ENCODE measurements at regions not wholly inside any gene's neighbourhood (a gene's known extent, or its start where the extent isn't known, plus 50 kb on each side); places are given as distances from the start of the nearest gene placed in this dataset.

DNA sequence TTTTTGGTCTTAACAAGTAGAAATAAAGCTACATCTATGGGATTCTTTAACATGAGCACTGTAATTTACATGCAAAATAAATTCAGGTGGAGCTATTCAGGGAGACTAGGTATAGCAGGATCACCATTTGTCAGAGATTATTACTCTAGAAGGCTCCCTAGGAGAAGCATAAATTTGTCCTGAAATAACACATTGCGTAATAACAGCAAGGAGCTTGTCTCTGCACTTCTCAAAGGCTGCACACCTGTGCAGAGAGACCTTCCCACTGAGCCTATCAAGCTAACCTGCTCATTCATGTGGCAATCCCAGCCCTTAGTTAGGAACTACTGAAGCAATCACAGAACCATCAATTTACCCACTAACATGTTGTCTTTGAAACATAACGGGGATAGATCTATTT is 437.4 kb upstream of the MC4R start:
- DNase-seq: no peak

DNA sequence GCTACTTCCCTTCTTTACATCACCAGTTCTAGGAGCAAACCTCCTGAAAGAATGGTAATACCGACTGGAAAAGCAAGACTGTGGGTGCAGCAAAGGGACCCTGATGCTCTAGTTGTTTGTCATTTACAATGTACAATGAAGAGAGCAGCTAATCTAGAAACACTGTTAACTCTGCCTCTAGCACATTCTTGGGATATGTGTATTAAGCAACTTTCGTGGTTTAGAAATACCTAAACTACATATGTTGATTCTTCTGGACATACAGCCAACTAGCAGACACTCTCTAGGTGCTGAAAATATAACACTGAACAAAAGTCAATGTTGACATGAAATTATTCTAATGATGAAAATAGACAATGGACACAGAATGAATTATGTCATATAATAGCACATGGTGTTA is 440.3 kb upstream of the MC4R start:
- DNase-seq: no peak

DNA sequence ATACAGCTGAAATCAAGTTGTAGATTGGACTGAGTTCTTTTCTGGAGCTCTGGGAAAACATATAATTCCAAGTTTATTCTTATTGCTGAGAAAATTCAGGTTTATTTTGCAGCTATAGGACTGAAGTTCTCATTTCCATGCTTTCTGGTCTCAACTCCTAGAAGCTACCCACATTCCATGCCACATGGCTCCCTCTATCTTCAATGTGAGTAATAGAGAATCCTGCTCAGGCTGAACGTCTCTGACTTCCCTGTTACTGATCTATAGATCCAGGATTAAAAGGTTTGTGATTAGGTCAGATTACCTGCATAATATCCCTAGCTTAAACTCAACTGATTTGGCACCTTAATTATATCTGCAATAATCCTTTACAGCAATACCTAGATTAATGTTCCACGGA is 453.8 kb upstream of the MC4R start:
- DNase-seq: no peak

DNA sequence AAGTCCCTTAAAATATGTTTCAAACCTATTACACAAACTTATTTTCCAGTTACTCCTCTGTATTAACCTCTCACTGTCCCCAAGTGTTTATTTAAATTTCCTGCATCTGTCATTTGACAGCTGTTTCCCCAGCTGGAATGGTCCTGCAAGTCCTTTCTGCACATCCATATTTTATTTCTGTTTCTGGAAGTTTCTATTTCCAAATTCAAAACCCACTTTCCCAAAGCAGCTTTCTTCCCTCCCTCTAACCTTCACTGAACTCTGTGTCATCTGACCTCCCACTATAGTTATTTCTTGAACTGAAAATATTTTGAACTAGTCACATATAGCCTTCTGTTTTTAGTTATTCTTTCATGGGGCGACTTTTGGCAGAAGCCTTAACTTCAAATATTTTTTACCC is 459.4 kb upstream of the MC4R start:
- DNase-seq: no peak

DNA sequence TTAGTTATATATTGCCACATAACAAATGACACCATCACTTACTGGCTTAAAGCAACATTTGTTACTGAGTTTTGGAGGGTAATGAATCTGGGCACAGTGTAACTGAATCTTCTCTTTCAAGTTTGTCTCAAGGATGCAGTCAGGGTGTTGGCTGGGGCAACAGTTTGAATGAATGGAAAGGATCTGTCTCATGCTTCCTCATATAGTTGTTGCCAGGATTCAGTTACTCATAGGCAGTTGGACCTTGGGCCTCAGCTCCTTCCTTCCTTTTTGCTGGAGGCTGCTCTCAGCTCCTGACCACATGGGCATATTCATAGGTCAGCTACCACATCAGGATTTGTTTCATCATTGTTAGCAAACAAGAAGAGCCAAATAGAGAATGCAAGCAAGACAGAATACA is 466.1 kb upstream of the MC4R start:
- no peak for DNase-seq

DNA sequence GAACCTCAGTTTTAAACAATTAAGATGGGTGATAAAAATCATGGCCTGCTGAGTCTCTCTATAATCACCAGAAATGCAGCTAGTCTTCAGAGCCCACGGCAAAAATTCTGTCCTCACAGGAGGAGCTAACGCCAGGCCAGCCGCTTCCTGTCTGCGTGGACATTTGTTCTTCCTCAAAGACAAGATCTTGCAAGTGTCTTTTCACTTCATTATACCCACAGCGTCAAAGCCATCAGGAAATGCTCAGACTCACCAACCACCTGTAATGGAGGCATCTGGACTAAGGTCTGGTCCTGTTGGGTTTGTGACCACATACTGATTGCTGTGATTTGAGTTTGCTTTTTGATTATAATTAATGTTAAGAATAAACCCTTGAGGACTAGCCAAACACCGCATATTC is 473.8 kb upstream of the MC4R start:
- DNase-seq: no peak

DNA sequence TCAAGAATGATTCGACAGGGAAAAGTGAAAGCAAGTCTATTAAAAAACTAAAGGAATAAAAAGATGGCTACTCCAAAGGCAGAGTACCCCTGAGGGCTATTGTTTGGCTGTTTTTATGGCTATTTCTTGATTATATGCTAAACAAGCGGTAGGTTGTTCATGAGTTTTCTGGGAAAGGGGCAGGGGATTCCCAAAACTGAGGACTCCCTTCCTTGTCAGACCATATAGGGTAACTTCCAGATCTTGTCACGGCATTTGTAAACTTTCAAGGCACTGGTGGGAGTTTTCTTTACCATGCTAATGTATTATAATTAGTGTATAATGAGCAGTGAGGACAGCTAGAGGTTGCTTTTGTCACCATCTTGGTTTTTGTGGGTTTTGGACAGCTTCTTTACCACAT is 474.9 kb upstream of the MC4R start:
- no peak for DNase-seq

DNA sequence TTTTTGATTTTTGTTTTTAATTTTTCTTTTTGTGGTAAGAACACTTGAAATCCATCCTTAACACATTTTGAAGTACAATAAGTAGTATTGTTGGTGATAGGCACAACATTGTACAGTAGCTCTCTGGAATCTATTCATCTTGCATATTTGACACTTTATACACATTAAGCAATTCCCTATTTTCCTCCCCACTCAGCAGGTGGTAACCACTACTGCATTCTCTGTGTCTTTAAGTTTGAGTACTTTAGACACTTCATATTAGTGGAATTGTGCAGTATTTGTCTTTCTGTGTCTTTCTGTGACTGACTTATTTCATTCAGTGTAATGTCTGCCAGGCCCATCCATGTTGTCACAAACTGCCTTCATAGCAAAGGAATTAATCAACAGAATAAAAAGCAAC is 471.7 kb upstream of the CDH20 start:
- DNase-seq: no peak

DNA sequence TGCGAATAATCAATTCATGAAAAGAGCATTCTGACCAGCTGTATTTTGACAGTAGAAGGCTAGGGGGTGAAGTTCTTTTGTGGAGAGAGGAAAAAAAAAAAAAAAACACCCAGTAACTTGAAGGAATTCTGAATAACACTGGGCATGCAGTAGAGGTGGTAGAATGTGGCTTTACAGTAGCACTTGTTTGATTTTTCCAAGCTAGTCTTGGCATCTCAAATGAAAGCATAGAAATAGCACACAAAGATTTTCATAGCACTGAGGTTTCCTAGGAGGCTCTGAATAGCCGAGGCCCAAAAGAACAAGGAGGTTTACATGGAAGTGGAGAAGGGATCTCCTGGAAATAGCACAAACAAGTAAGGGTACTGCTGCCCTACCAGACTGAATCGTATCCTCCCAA is 470.2 kb upstream of the CDH20 start:
- DNase-seq: no peak

DNA sequence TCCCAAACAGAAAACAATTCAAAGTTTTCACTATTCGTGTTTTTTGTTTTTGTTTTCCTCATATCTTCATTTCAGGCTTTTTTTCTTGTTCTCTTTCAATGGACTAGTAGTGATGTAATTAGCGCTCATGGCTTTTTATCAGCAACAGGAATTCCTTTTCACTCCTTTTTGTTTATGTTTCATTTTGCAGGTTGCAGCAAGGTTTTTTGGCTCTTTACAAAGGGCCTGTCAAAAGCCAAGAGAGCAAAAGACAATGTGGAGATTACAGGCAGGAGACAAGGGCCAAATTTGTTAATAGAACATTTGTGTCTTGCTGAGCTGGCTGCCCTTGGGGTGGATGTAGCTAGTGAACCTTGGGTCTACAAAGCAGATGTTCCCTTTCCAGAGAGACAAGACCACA is 467.4 kb upstream of the CDH20 start:
- no peak for DNase-seq

DNA sequence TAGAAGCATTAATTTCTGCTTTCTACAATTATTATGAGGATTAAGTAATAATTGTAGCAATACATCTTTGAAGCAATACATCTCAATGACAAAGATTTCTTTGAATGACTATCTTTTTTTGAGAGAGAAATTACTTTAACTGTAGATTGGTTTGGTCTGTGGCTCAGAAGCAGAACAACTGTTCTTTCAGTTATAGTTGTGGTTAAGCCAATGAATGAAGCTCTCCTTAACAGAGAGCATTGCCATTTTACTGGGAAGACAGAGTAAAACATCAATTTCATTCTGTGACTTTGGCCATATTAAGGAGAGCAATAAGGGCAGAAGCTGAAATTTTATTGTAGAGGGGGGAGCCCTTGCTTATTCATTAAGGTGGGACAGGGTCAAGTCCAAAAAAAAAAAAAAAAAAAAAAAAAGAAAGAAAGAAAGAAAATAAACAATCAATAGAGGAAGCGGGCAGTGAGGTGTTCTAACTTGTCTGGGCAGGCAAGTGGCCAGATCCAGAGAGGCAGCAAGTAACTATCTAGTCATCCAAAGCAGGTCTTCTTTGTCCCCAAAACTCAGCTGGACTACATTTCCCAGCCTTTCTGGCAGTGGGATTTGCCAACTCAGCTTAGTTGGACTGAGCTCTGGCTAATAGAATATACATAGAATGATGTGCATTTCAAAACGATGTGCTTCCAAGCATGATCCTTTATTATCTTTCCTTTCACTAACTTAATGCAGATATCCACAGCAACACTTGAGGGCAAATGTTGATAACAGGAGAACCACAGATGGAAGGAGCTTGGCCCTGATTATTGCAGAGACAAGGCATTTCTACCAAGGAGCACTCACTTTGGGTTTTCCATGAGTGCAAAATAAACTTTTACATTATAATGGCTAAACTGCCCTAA is 462.7 kb upstream of the CDH20 start:
- no peak for DNase-seq

DNA sequence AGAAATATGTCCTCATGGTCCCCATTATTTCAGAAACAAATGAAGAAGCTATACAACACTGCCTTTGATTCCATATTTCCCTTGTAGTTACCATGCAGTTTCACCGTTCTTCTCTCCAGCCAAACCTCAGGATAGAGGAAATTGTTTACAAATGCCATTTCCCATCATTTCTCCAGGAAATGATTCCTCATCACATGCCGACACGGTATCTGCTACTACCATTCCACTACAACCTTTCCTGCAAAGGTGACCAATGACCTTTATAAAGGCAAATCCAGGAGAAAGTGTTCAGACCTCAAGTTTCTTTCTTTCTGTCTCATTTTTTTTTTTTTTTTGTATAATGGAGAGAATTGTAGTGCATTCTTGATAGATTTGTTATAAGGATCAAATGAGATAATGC is 460.8 kb upstream of the CDH20 start:
- DNase-seq: no peak

DNA sequence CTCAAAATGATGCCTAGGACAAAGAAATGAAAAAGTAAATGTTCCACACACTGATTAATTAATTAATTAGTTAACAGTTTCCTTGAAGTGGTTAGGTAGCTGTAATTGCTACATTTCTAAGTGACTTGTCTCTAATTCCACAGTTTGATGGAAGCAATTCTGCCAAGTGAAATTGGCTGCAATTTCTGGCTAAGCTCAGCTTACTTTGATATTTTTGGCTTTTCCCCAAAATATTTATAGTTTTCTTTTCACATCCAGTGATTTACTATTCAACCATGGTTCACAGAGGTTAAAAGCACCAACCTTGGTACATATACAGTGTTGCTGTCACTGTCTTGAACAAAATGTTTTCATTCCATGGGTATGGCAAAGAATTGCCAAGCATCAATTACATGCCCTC is 459.5 kb upstream of the CDH20 start:
- no peak for DNase-seq

DNA sequence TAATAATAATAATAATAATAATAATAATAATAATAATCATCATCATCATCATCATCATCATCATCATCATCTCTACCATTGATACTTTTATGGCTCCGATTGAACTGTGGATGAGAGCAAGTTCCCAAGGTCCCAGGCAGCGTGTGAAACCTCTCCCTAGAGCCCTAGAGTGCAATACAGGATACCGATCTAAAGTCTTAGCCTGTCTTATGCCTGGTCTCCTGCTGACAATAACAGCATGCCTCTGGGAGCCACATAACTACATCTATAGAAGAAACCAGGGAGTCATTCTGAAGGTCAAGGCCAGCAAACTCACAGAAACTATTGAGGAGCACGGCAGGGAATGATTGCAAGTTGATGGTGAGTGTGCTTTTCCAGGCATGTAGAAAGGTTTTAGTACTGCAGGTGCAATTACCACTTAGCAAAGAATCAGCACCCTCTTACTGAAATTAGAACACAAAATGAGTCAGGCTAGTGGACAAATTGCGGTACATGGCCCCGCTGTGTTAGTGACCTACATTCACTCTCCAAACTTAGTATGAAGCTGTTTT is 457.2 kb upstream of the CDH20 start:
- DNase-seq: no peak

DNA sequence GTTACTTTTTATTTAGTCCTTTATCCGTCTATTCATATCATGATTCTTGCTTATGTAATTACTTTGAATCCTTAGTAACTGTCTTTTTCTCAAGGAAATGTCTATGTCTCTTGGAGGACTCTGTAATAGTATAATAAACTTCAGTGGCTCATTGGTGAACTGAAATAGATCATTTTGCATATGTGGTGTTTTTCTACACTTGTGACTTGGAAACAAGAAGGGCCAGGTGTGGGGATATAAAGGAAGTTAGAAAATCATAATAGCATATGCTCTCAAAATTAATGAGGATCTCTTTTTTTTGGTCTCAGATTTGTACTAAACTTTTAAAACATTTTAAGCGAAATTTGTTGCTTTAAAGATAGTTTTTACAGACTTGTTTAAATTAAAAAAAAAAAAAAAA is 453.0 kb upstream of the CDH20 start:
- DNase-seq: no peak

DNA sequence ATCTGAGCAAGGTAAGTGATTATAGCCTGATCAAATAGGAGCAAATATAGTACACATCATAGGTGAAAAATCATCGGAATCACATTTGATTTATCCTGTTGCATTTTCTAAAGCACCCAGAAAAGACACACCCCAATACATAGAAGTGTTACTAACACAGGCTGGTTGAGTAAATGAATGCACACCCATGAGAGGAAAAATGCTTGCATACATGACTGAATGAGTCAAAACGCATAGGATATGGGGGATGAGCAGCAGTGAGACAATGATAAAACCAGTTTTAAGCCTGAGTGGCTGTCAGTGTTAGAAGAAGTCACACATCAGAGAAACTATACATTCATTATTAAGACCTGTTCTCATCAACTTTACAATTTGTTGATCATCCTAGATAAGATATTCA is 449.6 kb upstream of the CDH20 start:
- DNase-seq: no peak

DNA sequence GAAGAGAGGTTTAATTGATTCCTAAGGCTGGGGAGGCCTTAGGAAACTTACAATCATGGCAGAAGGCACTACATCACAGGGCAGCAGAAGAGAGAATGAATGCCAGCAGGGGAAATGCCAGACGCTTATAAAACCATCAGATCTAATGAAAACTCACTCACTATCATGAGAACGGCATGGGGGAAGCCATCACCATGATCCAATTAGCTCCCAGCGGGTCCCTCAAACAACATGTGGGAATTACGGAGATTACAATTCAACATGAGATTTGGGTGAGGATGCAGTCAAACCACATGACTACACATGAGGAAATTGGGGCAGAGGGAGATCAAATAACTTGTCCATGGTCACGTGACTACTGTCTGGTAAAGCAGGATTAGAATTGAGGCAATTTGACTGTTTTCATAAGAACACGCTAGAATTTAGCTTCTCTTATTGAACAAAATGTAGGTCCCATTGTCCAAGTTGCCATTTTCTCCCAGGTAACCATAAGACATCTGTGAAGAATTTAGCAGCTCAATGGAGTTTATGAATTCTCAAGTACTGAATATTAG is 445.1 kb upstream of the CDH20 start:
- DNase-seq: no peak

DNA sequence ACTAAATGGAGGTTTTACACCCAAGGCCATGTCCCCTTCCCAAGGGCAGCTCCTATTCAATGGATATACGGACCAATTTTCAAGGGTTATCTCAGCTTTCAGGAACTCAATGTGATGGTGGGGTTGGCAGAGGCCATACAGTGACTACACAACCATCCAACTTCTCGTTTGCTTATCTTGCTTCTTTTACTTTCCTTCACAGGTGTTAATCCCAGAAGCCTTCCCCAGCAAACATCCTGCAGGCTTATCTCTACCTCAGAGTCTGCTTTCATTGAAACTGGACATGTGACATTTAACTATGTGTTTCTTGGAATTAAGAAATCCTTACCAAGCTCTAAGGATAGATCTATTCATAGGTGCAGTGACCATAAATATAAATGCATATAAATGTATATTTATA is 443.8 kb upstream of the CDH20 start:
- no peak for DNase-seq

DNA sequence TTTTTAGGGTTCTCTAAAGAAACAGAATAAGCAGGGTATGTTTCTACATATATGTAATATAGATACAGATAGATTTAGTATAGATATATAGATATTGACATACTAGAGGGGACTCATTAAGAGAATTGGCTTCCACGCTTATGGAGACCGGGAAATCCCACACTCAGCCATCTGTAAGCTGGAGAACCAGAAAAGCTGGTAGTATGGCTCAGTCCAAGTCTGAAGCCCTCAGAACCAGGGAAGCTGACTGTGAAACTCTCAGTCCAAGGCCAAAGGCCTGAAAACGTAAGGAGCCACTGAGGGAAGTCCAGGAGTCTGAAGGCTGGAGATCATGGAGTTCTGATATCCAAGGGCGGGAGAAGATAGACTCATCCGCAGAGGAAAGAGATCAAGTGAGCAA is 441.3 kb upstream of the CDH20 start:
- DNase-seq: no peak

DNA sequence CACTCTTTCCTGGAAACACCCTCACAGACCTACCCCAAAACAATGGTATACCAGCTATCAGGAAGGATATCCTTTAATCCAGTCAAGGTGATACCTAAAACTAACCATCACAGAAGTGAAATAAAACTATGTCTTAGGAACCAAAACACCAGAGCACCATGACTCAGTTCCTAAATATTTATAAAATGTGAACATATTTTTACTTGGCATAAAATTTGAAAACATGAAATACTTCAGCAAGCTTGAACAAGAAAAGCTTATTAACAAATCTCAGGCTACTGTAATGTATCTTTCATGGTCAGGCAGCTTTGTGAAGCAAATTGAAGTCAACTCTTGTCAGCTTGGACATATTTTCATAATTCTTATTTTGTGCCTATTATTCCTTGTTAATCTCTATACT is 440.8 kb upstream of the CDH20 start:
- no peak for DNase-seq

DNA sequence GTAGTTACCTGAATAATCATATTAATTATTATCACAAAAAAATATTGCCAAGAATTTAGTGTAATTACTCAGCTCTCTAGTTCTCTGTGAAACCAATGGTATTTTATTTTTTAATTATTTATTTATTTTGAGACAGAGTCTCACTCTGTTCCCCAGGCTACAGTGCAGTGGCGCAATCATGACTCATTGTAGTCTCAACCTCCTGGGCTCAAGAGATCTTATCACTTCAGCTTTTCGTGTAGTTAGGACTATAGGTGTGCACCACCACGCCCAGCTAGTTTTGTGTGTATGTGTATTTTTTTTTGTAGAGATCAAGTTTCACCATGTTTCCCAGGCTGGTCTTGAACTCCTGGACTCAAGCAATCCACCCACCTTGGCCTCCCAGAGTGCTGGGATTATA is 440.4 kb upstream of the CDH20 start:
- no peak for DNase-seq

DNA sequence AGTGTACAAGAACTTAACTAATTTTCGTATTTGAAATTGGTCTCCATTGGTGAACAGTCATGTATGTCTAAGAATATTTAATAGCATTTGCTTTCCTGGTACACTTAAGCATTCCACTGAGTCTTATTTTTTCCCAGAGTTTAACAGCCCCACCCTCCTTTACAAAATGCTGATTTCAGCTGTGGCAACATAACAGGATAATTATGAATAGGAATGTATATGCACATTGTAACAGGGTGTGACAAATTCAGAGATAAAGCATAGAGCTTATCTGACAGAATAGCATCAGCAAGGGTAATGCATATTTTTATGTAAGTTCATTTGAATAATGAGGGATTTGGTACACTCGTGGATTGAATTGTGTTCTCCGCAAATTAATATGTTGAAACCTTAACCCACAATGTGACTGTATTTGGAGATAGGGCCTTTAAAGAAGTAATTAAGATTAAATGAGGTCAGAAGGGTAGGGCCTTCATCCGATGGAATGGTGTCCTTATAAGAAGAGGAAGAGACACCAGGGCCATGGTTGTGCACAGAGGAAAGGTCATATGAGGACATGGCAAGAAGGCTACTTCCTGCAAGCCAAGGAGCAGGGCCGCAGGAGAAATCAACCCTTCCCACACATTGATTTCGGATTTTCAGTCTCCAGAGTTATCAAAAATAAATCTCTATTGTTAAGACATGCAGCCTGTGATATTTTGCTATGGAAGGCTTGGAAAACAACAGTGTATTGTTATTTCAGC is 439.7 kb upstream of the CDH20 start:
- DNase-seq: no peak

DNA sequence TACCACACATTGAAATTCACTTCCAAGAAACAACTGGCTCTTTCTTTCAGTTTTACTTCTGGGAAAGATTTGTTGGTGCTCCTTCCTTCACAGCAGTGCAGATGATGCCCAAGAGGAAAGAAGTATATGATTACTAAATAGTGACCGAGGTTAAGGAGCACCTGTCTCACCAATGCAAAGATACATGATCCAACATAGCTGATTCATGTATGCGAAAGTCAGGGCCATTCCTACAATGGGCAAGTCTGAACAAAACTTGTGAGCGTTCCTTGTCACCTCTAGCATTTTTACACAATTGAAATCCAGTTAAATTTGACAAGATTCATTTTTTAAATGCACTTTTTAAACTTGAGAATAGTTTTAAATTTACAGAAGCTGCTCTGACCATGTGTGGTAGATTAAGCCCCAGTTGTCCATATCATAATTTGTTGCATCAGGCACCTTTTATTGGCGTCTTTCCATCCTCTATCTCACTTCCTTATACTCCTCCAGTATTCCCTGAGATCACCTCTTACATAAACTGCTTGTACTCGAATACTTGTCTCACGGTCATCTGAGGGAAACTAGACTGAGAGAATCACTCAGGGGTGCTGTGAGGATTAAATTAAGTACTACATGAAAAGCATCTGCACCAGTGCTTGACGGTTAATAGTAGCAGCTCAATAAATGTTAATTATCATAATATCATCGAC is 438.8 kb upstream of the CDH20 start:
- DNase-seq: no peak

Data from NCI-H446 (cell line).